Thyroid gland (tissue), 4 donors: ENCODE measurements at regions not wholly inside any gene's neighbourhood (a gene's known extent, or its start where the extent isn't known, plus 50 kb on each side); places are given as distances from the start of the nearest gene placed in this dataset.

Experiments used
- CTCF ChIP-seq, 6 experiments: fragments of 200-600 bp in 3 of 6; fragments of 450-650 bp in 3 of 6; sonication (generic) in 3 of 6; IDR thresholded peaks; one replicate each; pipeline ENCODE4 v1.5.1; 2016 to 2019; ENCODE audit warnings: antibody characterized with exemption in 6 of 6, mild to moderate bottlenecking in 2 of 6, inconsistent platforms in 1 of 6, moderate library complexity in 1 of 6
- POLR2A ChIP-seq, 2 donors: fragments of 450-650 bp; IDR thresholded peaks; one replicate each; pipeline ENCODE4 v1.6.1; 2017; ENCODE audit warnings: antibody characterized with exemption in 2 of 2, mild to moderate bottlenecking in 2 of 2, moderate library complexity in 1 of 2

DNA sequence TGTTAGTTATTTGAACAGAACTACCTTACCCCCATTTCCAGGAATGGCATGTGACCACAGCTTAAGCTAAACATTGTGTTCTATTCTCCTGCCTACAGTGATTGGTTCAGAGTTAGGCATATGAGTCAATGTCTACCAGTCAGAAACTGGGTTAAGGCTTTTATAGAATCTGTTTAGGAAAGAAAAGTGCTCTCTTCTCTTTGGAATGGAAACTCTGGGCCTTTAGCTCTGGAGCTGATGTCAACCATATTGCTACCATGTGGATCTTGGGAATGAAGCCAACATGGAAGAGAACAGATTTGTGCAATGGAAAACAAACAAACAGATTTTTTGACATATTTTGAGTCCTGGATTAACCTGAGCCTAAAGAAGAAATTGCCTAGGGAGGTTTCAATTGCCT is 488.9 kb upstream of the TNC start:
- TF ChIP-seq CTCF (IDR thresholded peaks at IDR 0.05) (no peak), POLR2A (IDR thresholded peaks at IDR 0.05) (no peak)
